ENCODE measurements at regions not wholly inside any gene's neighbourhood (a gene's known extent, or its start where the extent isn't known, plus 50 kb on each side); places are given as distances from the start of the nearest gene placed in this dataset.

GRCh38 chr5:101676646-101677045 lies 619.4 kb downstream of the SLCO4C1 start:
- Histone ChIP-seq H3K9me3 (no peaks in the 10 kb centered on the region), H3K4me1 (no peaks in the 10 kb centered on the region), H3K27ac (no peak overlapping the region), H3K36me3 (no peaks in the 10 kb centered on the region), H3K27me3 (no peaks in the 10 kb centered on the region), H3K4me3 (no peak overlapping the region)
- no peak for TF ChIP-seq POLR2AphosphoS5 (IDR thresholded peaks at IDR 0.05)
- no peak for TF ChIP-seq POLR2A (IDR thresholded peaks at IDR 0.05)
- TF ChIP-seq EP300 (IDR thresholded peaks at IDR 0.05), result no peak
- no peak for TF ChIP-seq CTCF (IDR thresholded peaks at IDR 0.05)
- 53 to 83% methylated on average over 2 of the region's 2 CpGs for WGBS, 2 donors (ENCODE audit: low coverage in 1 of 2)
- no peak for ATAC-seq

GRCh38 chr5:101675510-101676219 lies 620.4 kb downstream of the SLCO4C1 start:
- no peak overlapping the region for H3K27ac ChIP-seq
- no peaks in the 10 kb centered on the region for H3K4me1 ChIP-seq
- no peaks in the 10 kb centered on the region for H3K27me3 ChIP-seq
- no peak overlapping the region for H3K4me3 ChIP-seq
- no peak for ATAC-seq
- WGBS, 2 donors (ENCODE audit: low coverage in 1 of 2), result 79% methylated on average over 4 of the region's 4 CpGs
- H3K36me3 ChIP-seq, result no peaks in the 10 kb centered on the region
- H3K9me3 ChIP-seq, result no peaks in the 10 kb centered on the region
- TF ChIP-seq CTCF (IDR thresholded peaks at IDR 0.05) (no peak), POLR2A (IDR thresholded peaks at IDR 0.05) (no peak), EP300 (IDR thresholded peaks at IDR 0.05) (no peak), POLR2AphosphoS5 (IDR thresholded peaks at IDR 0.05) (no peak)

- ATAC-seq, result no peak
- H3K36me3 ChIP-seq, result no peaks in the 10 kb centered on the region
- H3K27me3 ChIP-seq, result no peaks in the 10 kb centered on the region
- WGBS, 2 donors (ENCODE audit: low coverage in 1 of 2), result 82 to 92% methylated on average over 5 of the region's 5 CpGs
- no peak for TF ChIP-seq CTCF (IDR thresholded peaks at IDR 0.05)
- no peak for TF ChIP-seq POLR2A (IDR thresholded peaks at IDR 0.05)
- no peak for TF ChIP-seq POLR2AphosphoS5 (IDR thresholded peaks at IDR 0.05)
- no peak for TF ChIP-seq EP300 (IDR thresholded peaks at IDR 0.05)
- no peak overlapping the region for H3K4me3 ChIP-seq
- H3K27ac ChIP-seq, result no peak overlapping the region
- H3K4me1 ChIP-seq, result no peaks in the 10 kb centered on the region
- no peaks in the 10 kb centered on the region for H3K9me3 ChIP-seq
Measured at GRCh38 chr5:101673120-101673519, 623.0 kb downstream of the SLCO4C1 start.

- no peaks in the 10 kb centered on the region for H3K36me3 ChIP-seq
- H3K9me3 ChIP-seq, result no peaks in the 10 kb centered on the region
- TF ChIP-seq CTCF (IDR thresholded peaks at IDR 0.05) (no peak), POLR2AphosphoS5 (IDR thresholded peaks at IDR 0.05) (no peak), EP300 (IDR thresholded peaks at IDR 0.05) (no peak), POLR2A (IDR thresholded peaks at IDR 0.05) (no peak)
- 79% methylated on average over 8 to 9 of the region's 9 CpGs for WGBS, 2 donors (ENCODE audit: low coverage in 1 of 2)
- no peak overlapping the region for H3K27ac ChIP-seq
- no peaks in the 10 kb centered on the region for H3K27me3 ChIP-seq
- no peaks in the 10 kb centered on the region for H3K4me1 ChIP-seq
- no peak overlapping the region for H3K4me3 ChIP-seq
- ATAC-seq, result no peak
Measured at GRCh38 chr5:101664071-101664791, 631.9 kb downstream of the SLCO4C1 start.

GRCh38 chr5:101663543-101663942 lies 632.5 kb downstream of the SLCO4C1 start:
- Histone ChIP-seq H3K27me3 (no peaks in the 10 kb centered on the region), H3K4me3 (no peak overlapping the region), H3K4me1 (no peaks in the 10 kb centered on the region), H3K9me3 (no peaks in the 10 kb centered on the region), H3K27ac (no peak overlapping the region), H3K36me3 (no peaks in the 10 kb centered on the region)
- no peak for TF ChIP-seq EP300 (IDR thresholded peaks at IDR 0.05)
- no peak for TF ChIP-seq POLR2AphosphoS5 (IDR thresholded peaks at IDR 0.05)
- no peak for TF ChIP-seq POLR2A (IDR thresholded peaks at IDR 0.05)
- TF ChIP-seq CTCF (IDR thresholded peaks at IDR 0.05), result no peak
- no peak for ATAC-seq
- WGBS, 2 donors (ENCODE audit: low coverage in 1 of 2), result 35 to 57% methylated on average over 2 of the region's 2 CpGs
